GM10266 (cell line): ENCODE measurements at regions not wholly inside any gene's neighbourhood (a gene's known extent, or its start where the extent isn't known, plus 50 kb on each side); places are given as distances from the start of the nearest gene placed in this dataset.

Experiments used
- DNase-seq: peaks from one replicate; pipeline ENCODE4 v3.0.0; 2012; ENCODE audit errors: extremely low spot score
- CTCF ChIP-seq: IDR thresholded peaks from 2 replicates; pipeline ENCODE4 v1.5.1; 2012; ENCODE audit warnings: mild to moderate bottlenecking, low read depth; ENCODE audit not compliant: control insufficient read depth, insufficient read depth; ENCODE audit errors: missing control alignments

GRCh38 chr1:73604739-73605138 is 593.2 kb downstream of the LRRIQ3 start:
- no peak for DNase-seq

GRCh38 chr1:73604211-73604610 is 593.8 kb downstream of the LRRIQ3 start:
- DNase-seq: no peak
- TF ChIP-seq CTCF: no peak

More at GRCh38 chr1:73604739-73605138, 593.2 kb downstream of the LRRIQ3 start:
- TF ChIP-seq CTCF: no peak

- DNase-seq: no peak
Measured at GRCh38 chr1:73593804-73594203, 604.2 kb downstream of the LRRIQ3 start.

GRCh38 chr1:73593364-73593763 is 604.6 kb downstream of the LRRIQ3 start:
- DNase-seq: no peak
- no peak for TF ChIP-seq CTCF

More at GRCh38 chr1:73593804-73594203, 604.2 kb downstream of the LRRIQ3 start:
- no peak for TF ChIP-seq CTCF

- no peak for DNase-seq
- no peak for TF ChIP-seq CTCF
Measured at GRCh38 chr1:73587080-73587479, 610.9 kb downstream of the LRRIQ3 start.

- TF ChIP-seq CTCF: no peak
- DNase-seq: no peak
Measured at GRCh38 chr1:73577206-73577605, 620.8 kb downstream of the LRRIQ3 start.

- no peak for TF ChIP-seq CTCF
- no peak for DNase-seq
Measured at GRCh38 chr1:73576083-73576482, 621.9 kb downstream of the LRRIQ3 start.

- no peak for DNase-seq
- no peak for TF ChIP-seq CTCF
Measured at GRCh38 chr1:73564294-73564693, 633.7 kb downstream of the LRRIQ3 start.
